GM19240 (cell line): ENCODE measurements at regions not wholly inside any gene's neighbourhood (a gene's known extent, or its start where the extent isn't known, plus 50 kb on each side); places are given as distances from the start of the nearest gene placed in this dataset.
"Not testable (repeated sequence)": the region's sequence is repeated elsewhere in the genome, so short reads cannot be mapped to it uniquely, and the experiment has no call there.

Experiments
- DNase-seq: peaks from one replicate; pipeline ENCODE4 v3.0.0; 2011; ENCODE audit warnings: low spot score; ENCODE audit not compliant: insufficient read length

DNA sequence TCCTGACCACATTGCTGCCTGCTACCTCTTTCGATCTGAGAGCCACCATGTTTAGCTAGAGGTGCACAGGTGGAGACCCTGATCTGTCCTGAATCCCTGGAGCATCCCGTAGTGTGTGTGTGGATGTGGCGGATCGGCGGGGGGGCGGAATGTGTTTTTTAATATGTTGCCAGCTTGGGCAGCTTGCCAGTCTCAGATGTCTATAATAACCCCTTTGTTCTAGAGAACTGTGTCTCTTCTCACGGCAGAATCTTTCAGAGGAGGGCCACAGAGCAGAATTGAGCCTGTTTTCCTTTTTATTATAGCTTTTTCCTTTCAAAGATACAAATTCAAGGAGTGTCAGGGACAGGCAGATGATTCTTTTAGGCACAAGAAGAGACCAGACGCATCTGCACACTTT, 934.1 kb upstream of the KLHL29 start:
- no peak for DNase-seq

DNA sequence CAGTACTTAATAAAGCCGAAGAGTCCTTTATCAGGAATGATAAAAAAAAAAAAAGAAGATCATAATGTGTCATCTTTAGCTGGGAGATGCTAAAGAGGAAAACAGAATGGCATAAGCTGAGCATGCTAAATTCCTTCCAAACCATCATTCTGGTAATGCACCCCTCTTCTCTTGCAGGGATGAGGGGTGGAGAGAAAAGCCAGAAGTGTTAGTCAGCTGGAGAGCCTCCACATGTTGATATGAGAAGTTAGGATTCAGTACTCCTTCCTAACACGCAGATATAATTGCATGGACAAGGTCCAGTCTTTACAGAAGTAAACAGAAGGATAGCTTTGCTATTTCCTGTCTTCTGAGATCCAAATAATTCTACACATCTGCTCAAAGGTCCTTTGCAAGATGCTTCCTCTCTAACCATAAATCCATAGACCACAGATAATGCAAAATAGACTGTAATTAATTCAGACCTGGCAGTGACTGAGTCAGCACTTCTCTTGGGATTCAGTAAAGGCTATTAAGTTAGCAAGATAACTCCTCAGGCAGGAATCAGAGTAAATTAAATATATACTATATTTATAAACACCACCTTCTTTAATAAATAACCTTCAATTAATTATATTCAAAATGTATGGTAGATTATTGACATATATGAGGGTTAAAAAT, 930.0 kb upstream of the KLHL29 start:
- no peak for DNase-seq

DNA sequence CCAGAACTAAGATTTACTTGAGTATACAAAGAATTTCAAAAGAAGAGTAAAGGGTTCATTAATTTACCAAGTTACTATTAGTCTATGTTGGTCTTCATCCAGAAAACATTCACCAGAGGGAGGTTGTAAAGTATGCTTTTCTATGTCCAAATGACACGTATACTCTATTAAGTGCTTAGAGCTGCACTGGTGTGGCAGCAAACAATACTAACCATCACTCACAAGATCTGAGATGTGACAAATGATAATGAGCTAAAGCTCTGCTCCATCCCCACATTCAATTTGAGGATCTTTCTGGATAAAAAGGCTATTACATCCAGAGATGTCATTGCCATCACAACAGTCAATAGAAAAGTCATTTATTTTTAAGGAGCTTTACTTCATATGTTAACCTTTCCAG, 926.5 kb upstream of the KLHL29 start:
- no peak for DNase-seq

- not testable (repeated sequence) for DNase-seq
Observed at GRCh38 chr2:22475103-22475502, 909.9 kb upstream of the KLHL29 start.

GRCh38 chr2:22478329-22478728, 906.6 kb upstream of the KLHL29 start:
- no peak for DNase-seq

DNA sequence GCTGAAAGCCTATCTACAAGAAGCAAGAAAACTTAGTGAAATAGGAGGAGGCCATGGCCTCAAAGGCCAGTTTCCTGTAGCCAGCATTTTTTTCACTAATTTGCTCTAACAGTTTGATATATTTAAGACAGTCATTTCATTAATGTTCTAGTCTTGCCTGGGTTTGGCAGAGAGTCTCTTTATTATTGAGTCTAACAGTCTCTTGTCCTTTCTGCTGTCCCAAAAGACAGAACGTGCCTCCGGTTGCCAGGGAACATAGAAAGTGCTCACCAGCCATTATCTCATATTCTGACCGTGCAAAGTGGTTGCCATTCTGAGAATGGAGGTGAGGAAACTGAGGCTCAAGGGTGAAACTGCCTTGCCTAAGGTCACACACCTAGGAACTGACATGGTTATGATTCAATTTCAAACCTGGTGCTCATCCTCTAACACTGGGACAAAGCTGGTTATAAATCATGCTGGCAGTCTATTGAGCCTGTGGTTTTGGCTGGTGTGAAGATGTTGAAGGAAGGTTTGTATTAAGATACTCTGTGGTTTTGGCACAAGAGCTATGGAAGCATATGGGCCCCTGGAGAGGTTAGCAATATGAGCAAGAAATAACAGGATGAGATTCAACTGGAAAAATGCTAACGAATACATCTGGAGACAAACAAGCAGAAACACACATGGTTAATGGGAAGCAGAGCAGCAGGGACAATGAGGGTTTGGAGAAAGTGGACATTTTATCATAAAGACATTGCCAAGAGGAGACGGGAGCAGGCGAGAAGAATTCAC, 903.3 kb upstream of the KLHL29 start:
- DNase-seq: no peak

GRCh38 chr2:22483036-22483435, 901.9 kb upstream of the KLHL29 start:
- no peak for DNase-seq

- DNase-seq: no peak
Observed at GRCh38 chr2:22485486-22485885, 899.5 kb upstream of the KLHL29 start.

GRCh38 chr2:22486343-22486742, 898.6 kb upstream of the KLHL29 start:
- DNase-seq: no peak

DNA sequence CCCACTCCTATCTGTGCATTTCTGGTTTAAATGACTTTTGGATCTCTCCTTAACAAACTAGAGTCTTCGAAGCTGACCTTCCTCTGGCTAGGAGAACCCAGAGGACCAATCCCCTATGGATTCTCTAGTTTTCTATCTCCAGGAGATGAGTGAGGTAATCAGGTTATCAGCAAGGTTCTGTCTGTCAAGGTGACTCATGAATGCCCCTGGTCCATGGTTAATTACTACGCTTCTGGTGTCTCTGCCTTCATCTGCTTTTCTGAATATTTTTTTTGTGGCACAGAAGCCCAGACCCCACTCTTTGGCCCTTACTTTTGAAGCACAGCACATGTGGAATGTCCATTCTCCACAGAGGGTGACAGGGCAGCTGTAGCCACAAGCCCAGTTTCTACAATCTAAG, 897.9 kb upstream of the KLHL29 start:
- DNase-seq: no peak

GRCh38 chr2:22487541-22487940, 897.4 kb upstream of the KLHL29 start:
- DNase-seq: no peak

DNA sequence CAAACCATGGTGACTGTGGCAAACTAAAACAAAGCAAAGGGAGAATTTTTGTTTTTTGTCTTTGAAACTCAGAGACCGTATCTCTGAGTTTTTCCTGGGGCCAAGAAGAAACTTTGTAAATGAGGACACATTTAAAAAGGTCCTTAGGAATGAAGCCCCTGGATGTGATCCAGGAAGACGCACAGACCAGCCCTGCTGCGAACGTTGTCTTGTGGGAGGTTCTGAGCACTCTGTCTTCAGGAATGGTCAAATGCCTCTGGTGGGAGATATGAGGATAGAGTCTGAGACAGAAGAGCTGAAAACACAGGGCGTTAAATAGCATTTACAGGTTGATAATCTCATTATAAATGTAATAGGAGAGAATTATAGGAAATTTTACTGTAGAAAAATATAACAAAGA, 893.5 kb upstream of the KLHL29 start:
- DNase-seq: no peak

- DNase-seq: no peak
Observed at GRCh38 chr2:22494156-22494555, 890.8 kb upstream of the KLHL29 start.

DNA sequence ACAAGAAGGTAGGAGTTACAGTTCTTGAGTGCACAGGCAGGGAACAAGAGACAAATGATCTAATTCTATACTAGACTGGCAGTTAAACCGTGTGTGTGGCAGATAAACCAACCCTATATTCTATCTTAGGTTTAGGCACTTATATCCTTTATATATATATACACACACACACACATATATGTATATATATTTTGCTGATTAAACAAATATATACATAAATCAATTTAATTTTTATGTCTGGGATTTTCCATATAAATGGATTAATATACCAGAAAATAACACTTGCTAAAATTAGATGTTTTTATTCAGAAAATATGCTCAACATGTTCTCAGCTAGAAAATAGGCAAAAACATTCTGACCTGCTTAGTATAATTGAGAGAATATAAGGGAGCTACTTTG, 887.9 kb upstream of the KLHL29 start:
- DNase-seq: no peak

DNA sequence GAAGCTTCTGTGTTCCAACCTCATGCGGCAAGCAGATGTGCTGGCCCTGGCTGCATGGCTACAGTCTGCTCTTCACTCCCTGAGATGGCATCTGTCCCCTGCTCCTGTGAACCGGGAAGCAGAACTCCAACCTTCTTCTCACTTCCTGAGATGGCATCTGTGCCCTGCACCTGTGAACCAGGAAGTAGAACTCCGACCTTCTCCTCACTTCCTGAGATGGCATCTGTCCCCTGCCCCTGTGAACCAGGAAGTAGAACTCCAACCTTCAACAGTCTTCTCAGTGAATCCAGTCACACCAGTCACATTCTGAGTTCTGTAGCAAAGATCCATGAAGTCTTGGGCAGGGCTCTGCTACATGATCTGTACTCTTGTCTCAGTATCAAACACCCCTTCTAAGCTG, 887.2 kb upstream of the KLHL29 start:
- DNase-seq: no peak

GRCh38 chr2:22499082-22499839, 885.7 kb upstream of the KLHL29 start:
- no peak for DNase-seq

DNA sequence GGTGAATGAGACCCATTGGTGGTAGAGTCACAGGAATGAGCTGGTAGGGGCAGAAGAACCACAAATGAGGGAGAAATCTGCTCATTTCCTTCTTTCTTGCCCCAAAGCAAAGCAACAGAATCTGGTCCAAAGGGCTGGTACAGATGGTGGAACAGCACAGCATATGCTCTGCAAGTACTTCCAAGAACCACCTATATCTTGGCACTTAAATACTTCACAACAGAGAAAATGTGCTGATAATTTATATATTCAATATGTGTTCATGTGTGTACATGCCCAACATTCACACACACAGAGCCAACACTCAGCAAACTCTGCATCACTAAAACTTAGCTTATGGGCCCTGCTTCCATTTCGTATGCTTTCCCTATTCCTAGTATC, 884.4 kb upstream of the KLHL29 start:
- no peak for DNase-seq

GRCh38 chr2:22501851-22502250, 883.1 kb upstream of the KLHL29 start:
- no peak for DNase-seq

- DNase-seq: no peak
Observed at GRCh38 chr2:22513563-22513962, 871.4 kb upstream of the KLHL29 start.

- no peak for DNase-seq
Observed at GRCh38 chr2:22517141-22517540, 867.8 kb upstream of the KLHL29 start.

GRCh38 chr2:22518641-22519040, 866.3 kb upstream of the KLHL29 start:
- no peak for DNase-seq
